SK-N-SH treated with all-trans-retinoic acid at 6 μM for 48 hours (cell line): ENCODE measurements at regions not wholly inside any gene's neighbourhood (a gene's known extent, or its start where the extent isn't known, plus 50 kb on each side); places are given as distances from the start of the nearest gene placed in this dataset.

ENCODE experiments used
- ARNTL ChIP-seq: fragments of 450-650 bp; formaldehyde crosslinking; IDR thresholded peaks from 2 replicates; pipeline ENCODE4 v1.5.0; 2020; ENCODE audit warnings: low read depth, mild to moderate bottlenecking, moderate library complexity, borderline replicate concordance
- RARB ChIP-seq: fragments of 250-450 bp; sonication (Bioruptor Pico); IDR thresholded peaks from 2 replicates; pipeline ENCODE4 v1.8.0; 2021; ENCODE audit warnings: mild to moderate bottlenecking, moderate library complexity
- TOX ChIP-seq: fragments of 250-450 bp; sonication (Bioruptor Pico); IDR thresholded peaks from 2 replicates; pipeline ENCODE4 v1.8.0; 2021; ENCODE audit warnings: mild to moderate bottlenecking, moderate library complexity, borderline replicate concordance
- ZFP3 ChIP-seq: fragments of 250-450 bp; sonication (Bioruptor Pico); IDR thresholded peaks from 2 replicates; pipeline ENCODE4 v1.5.0; 2020; ENCODE audit warnings: mild to moderate bottlenecking, moderate library complexity
- ZFP30 ChIP-seq: fragments of 450-650 bp; formaldehyde crosslinking; IDR thresholded peaks from 2 replicates; pipeline ENCODE4 v1.5.0; 2022; ENCODE audit warnings: mild to moderate bottlenecking, moderate library complexity
- ZNF565 ChIP-seq: fragments of 450-650 bp; formaldehyde crosslinking; conservative IDR thresholded peaks from 2 replicates; pipeline ENCODE4 v1.5.0; 2020; ENCODE audit warnings: low read depth, mild to moderate bottlenecking, moderate library complexity
- TF ChIP-seq, protein P1 (sequence below): fragments of 250-450 bp; sonication (Bioruptor Pico); IDR thresholded peaks from 2 replicates; pipeline ENCODE4 v1.8.0; 2020; ENCODE audit warnings: mild to moderate bottlenecking, moderate library complexity, borderline replicate concordance
- TF ChIP-seq, protein P2 (sequence below): fragments of 250-450 bp; sonication (Bioruptor Pico); IDR thresholded peaks from 2 replicates; pipeline ENCODE4 v1.5.1; 2020; ENCODE audit warnings: low read depth, mild to moderate bottlenecking, moderate library complexity
- TF ChIP-seq, protein P3 (sequence below): fragments of 250-450 bp; sonication (Bioruptor Pico); IDR thresholded peaks from 2 replicates; pipeline ENCODE4 v1.5.0; 2020; ENCODE audit warnings: mild to moderate bottlenecking, moderate library complexity

DNA sequence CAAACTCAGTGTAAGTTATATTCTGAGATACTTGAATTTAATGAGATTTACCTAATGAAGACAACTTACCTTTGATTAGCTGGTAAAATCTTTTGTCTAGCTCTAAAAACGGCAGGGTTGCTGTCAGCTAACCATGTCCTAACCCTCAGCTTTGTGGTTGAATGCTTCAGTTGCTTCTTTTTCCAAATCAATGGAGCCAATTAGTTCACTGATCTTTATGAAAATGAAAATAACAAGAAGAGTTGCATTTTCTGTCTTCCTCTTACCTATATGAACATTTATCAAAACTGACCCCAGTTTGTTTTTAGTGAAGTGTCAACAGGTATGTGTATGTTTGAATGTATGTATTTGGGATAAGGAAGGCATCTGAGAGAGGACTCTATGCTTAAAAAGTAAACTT, 253.1 kb upstream of the MTPN start:
- TF ChIP-seq, protein P1, sequence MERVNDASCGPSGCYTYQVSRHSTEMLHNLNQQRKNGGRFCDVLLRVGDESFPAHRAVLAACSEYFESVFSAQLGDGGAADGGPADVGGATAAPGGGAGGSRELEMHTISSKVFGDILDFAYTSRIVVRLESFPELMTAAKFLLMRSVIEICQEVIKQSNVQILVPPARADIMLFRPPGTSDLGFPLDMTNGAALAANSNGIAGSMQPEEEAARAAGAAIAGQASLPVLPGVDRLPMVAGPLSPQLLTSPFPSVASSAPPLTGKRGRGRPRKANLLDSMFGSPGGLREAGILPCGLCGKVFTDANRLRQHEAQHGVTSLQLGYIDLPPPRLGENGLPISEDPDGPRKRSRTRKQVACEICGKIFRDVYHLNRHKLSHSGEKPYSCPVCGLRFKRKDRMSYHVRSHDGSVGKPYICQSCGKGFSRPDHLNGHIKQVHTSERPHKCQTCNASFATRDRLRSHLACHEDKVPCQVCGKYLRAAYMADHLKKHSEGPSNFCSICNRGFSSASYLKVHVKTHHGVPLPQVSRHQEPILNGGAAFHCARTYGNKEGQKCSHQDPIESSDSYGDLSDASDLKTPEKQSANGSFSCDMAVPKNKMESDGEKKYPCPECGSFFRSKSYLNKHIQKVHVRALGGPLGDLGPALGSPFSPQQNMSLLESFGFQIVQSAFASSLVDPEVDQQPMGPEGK (CRISPR knock-in tag), result no peak
- no peak for TF ChIP-seq ZFP30 (CRISPR knock-in tag)
- TF ChIP-seq RARB (CRISPR knock-in tag), result no peak
- TF ChIP-seq, protein P2, sequence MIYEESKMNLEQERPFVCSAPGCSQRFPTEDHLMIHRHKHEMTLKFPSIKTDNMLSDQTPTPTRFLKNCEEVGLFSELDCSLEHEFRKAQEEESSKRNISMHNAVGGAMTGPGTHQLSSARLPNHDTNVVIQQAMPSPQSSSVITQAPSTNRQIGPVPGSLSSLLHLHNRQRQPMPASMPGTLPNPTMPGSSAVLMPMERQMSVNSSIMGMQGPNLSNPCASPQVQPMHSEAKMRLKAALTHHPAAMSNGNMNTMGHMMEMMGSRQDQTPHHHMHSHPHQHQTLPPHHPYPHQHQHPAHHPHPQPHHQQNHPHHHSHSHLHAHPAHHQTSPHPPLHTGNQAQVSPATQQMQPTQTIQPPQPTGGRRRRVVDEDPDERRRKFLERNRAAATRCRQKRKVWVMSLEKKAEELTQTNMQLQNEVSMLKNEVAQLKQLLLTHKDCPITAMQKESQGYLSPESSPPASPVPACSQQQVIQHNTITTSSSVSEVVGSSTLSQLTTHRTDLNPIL (CRISPR knock-in tag), result no peak
- no peak for TF ChIP-seq ZFP3 (CRISPR knock-in tag)
- TF ChIP-seq, protein P3, sequence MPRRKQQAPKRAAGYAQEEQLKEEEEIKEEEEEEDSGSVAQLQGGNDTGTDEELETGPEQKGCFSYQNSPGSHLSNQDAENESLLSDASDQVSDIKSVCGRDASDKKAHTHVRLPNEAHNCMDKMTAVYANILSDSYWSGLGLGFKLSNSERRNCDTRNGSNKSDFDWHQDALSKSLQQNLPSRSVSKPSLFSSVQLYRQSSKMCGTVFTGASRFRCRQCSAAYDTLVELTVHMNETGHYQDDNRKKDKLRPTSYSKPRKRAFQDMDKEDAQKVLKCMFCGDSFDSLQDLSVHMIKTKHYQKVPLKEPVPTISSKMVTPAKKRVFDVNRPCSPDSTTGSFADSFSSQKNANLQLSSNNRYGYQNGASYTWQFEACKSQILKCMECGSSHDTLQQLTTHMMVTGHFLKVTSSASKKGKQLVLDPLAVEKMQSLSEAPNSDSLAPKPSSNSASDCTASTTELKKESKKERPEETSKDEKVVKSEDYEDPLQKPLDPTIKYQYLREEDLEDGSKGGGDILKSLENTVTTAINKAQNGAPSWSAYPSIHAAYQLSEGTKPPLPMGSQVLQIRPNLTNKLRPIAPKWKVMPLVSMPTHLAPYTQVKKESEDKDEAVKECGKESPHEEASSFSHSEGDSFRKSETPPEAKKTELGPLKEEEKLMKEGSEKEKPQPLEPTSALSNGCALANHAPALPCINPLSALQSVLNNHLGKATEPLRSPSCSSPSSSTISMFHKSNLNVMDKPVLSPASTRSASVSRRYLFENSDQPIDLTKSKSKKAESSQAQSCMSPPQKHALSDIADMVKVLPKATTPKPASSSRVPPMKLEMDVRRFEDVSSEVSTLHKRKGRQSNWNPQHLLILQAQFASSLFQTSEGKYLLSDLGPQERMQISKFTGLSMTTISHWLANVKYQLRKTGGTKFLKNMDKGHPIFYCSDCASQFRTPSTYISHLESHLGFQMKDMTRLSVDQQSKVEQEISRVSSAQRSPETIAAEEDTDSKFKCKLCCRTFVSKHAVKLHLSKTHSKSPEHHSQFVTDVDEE (CRISPR knock-in tag), result no peak
- TF ChIP-seq ZNF565 (CRISPR knock-in tag), result no peak
- TF ChIP-seq ARNTL, result no peak
- TF ChIP-seq TOX, result no peak
